SH-SY5Y (cell line): ENCODE measurements at regions not wholly inside any gene's neighbourhood (a gene's known extent, or its start where the extent isn't known, plus 50 kb on each side); places are given as distances from the start of the nearest gene placed in this dataset.

ENCODE experiments used
- GATA2 ChIP-seq: IDR thresholded peaks from 2 replicates; pipeline ENCODE4 v1.6.1; 2011; ENCODE audit warnings: mild to moderate bottlenecking, low read depth, low read length
- GATA3 ChIP-seq: IDR thresholded peaks from 2 replicates; pipeline ENCODE4 v1.6.1; 2011; ENCODE audit warnings: low read depth, mild to moderate bottlenecking, low read length, moderate library complexity

- no peak for TF ChIP-seq GATA3
- no peak for TF ChIP-seq GATA2
Observed at GRCh38 chr18:54702686-54703085, 111.6 kb downstream of the DYNAP start.
